ENCODE measurements at regions not wholly inside any gene's neighbourhood (a gene's known extent, or its start where the extent isn't known, plus 50 kb on each side); places are given as distances from the start of the nearest gene placed in this dataset.

- no peaks in the 10 kb centered on the region for H3K27me3 ChIP-seq (ENCODE audit: low read length)
- H3K36me3 ChIP-seq (ENCODE audit: low read length) = no peaks in the 10 kb centered on the region
- no peak overlapping the region for H2AFZ ChIP-seq (ENCODE audit: low read depth, low read length, severe bottlenecking)
- no peak overlapping the region for H3K4me3 ChIP-seq (ENCODE audit: insufficient read depth, low read length, poor library complexity, severe bottlenecking)
- H3K4me2 ChIP-seq (ENCODE audit: low read depth, low read length, poor library complexity, severe bottlenecking) = no peak overlapping the region
- H3K9me2 ChIP-seq (replicated peaks; ENCODE audit: insufficient read depth, low read length) = no peaks in the 10 kb centered on the region
- H3K79me2 ChIP-seq (ENCODE audit: insufficient read depth, low read length) = no peaks in the 10 kb centered on the region
- TF ChIP-seq EZH2phosphoT487 (conservative IDR thresholded peaks at IDR 0.05; ENCODE audit: low read length) (no peak), CTCF (IDR thresholded peaks at IDR 0.05; ENCODE audit: insufficient read depth, low read length, poor library complexity, severe bottlenecking) (no peak)
- H4K20me1 ChIP-seq (ENCODE audit: low read depth, low read length) = no peaks in the 10 kb centered on the region
- H3K9me3 ChIP-seq (ENCODE audit: insufficient read depth, low read length) = no peaks in the 10 kb centered on the region
- H3K9ac ChIP-seq (ENCODE audit: low read length) = no peak overlapping the region
- H3K27ac ChIP-seq (ENCODE audit: low read depth, low read length) = no peak overlapping the region
- H3F3A ChIP-seq (ENCODE audit: insufficient read depth) = no peaks in the 10 kb centered on the region
Measured at GRCh38 chr9:115880221-115880885, 273.2 kb upstream of the PAPPA start.

DNA sequence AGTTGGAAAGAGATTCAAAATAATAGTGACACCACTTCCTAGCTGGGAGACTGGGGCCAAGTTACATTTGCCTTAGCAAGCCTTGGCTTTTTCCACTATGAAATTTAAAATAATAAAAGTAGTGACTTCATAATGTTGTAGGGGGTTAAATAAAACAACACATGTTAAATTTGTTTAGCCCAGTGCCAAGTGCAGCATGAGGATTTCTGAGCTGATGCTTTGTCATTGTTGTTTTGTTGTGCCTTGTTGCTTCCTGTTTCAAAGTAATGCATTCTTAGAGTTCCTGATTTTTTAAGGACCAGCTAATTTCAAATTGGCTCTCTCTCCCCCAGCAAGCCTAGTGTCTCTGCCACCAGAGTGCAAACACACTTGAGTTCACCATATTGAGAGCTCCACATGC lies 270.7 kb upstream of the PAPPA start:
- no peak overlapping the region for H3K4me2 ChIP-seq (ENCODE audit: low read depth, low read length, poor library complexity, severe bottlenecking)
- H2AFZ ChIP-seq (ENCODE audit: low read depth, low read length, severe bottlenecking) = no peak overlapping the region
- TF ChIP-seq EZH2phosphoT487 (conservative IDR thresholded peaks at IDR 0.05; ENCODE audit: low read length) = no peak
- TF ChIP-seq CTCF (IDR thresholded peaks at IDR 0.05; ENCODE audit: insufficient read depth, low read length, poor library complexity, severe bottlenecking) = no peak
- no peak overlapping the region for H3K4me3 ChIP-seq (ENCODE audit: insufficient read depth, low read length, poor library complexity, severe bottlenecking)
- no peak overlapping the region for H3K9ac ChIP-seq (ENCODE audit: low read length)
- no peaks in the 10 kb centered on the region for H3K27me3 ChIP-seq (ENCODE audit: low read length)
- H3K79me2 ChIP-seq (ENCODE audit: insufficient read depth, low read length) = no peaks in the 10 kb centered on the region
- H4K20me1 ChIP-seq (ENCODE audit: low read depth, low read length) = no peaks in the 10 kb centered on the region
- no peaks in the 10 kb centered on the region for H3K9me2 ChIP-seq (replicated peaks; ENCODE audit: insufficient read depth, low read length)
- H3K27ac ChIP-seq (ENCODE audit: low read depth, low read length) = no peak overlapping the region
- H3K36me3 ChIP-seq (ENCODE audit: low read length) = no peaks in the 10 kb centered on the region
- H3F3A ChIP-seq (ENCODE audit: insufficient read depth) = no peaks in the 10 kb centered on the region
- no peaks in the 10 kb centered on the region for H3K9me3 ChIP-seq (ENCODE audit: insufficient read depth, low read length)

GRCh38 chr9:115883467-115884329 lies 269.9 kb upstream of the PAPPA start:
- Histone ChIP-seq H4K20me1 (ENCODE audit: low read depth, low read length) (no peaks in the 10 kb centered on the region), H3K27me3 (ENCODE audit: low read length) (no peaks in the 10 kb centered on the region), H3K79me2 (ENCODE audit: insufficient read depth, low read length) (no peaks in the 10 kb centered on the region), H3F3A (ENCODE audit: insufficient read depth) (no peaks in the 10 kb centered on the region), H3K9ac (ENCODE audit: low read length) (no peak overlapping the region), H3K9me2 (replicated peaks; ENCODE audit: insufficient read depth, low read length) (no peaks in the 10 kb centered on the region), H2AFZ (ENCODE audit: low read depth, low read length, severe bottlenecking) (no peak overlapping the region), H3K4me2 (ENCODE audit: low read depth, low read length, poor library complexity, severe bottlenecking) (no peak overlapping the region), H3K27ac (ENCODE audit: low read depth, low read length) (no peak overlapping the region), H3K9me3 (ENCODE audit: insufficient read depth, low read length) (no peaks in the 10 kb centered on the region), H3K36me3 (ENCODE audit: low read length) (no peaks in the 10 kb centered on the region), H3K4me3 (ENCODE audit: insufficient read depth, low read length, poor library complexity, severe bottlenecking) (no peak overlapping the region)
- TF ChIP-seq EZH2phosphoT487 (conservative IDR thresholded peaks at IDR 0.05; ENCODE audit: low read length) (no peak), CTCF (IDR thresholded peaks at IDR 0.05; ENCODE audit: insufficient read depth, low read length, poor library complexity, severe bottlenecking) (no peak)
